AG09309 (cell line): ENCODE measurements at regions not wholly inside any gene's neighbourhood (a gene's known extent, or its start where the extent isn't known, plus 50 kb on each side); places are given as distances from the start of the nearest gene placed in this dataset.

Experiments
- DNase-seq: peaks from one replicate; pipeline ENCODE4 v3.0.0-alpha.2; 2010; ENCODE audit warnings: low read depth
- H3K4me3 ChIP-seq: 2 replicates; pipeline ENCODE4 v1.5.1; 2011; ENCODE audit warnings: mild to moderate bottlenecking, low read depth, low read length, moderate library complexity; ENCODE audit not compliant: control insufficient read depth
- TF ChIP-seq, protein P1 (sequence below): IDR thresholded peaks from 2 replicates; pipeline ENCODE4 v1.5.1; 2011; ENCODE audit warnings: mild to moderate bottlenecking, low read depth, low read length, inconsistent platforms; ENCODE audit not compliant: insufficient read depth, control insufficient read depth; ENCODE audit errors: missing control alignments

DNA sequence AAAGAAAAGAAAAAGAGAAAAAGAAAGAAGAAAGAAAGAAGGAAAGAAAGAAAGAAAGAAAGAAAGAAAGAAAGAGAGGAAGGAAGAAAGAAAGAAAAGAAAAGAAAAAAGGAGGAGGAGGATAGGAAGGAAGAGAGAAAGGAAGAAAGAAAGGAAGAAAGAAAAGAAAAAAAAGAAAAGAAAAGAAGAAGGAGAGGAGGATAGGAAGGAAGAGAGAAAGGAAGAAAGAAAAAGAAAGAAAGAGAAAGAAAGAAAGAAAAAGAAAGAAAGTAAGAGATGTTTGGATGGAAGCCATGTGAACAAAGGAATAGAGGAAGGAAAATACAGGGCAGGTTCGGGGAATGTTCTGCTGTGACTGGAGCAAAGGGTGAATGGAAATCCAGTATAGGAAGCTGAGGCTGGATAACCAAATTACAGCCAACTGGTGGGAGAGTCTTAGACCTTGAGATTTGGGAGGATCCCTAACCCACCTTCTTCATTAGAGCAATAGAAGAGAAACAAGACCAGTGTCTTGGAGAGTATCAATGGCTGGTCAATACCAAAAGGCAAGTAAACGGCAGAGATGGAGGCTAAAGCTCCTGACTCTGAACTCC lies 94.9 kb downstream of the RASSF10 start:
- DNase-seq = no peak
- TF ChIP-seq, protein P1, sequence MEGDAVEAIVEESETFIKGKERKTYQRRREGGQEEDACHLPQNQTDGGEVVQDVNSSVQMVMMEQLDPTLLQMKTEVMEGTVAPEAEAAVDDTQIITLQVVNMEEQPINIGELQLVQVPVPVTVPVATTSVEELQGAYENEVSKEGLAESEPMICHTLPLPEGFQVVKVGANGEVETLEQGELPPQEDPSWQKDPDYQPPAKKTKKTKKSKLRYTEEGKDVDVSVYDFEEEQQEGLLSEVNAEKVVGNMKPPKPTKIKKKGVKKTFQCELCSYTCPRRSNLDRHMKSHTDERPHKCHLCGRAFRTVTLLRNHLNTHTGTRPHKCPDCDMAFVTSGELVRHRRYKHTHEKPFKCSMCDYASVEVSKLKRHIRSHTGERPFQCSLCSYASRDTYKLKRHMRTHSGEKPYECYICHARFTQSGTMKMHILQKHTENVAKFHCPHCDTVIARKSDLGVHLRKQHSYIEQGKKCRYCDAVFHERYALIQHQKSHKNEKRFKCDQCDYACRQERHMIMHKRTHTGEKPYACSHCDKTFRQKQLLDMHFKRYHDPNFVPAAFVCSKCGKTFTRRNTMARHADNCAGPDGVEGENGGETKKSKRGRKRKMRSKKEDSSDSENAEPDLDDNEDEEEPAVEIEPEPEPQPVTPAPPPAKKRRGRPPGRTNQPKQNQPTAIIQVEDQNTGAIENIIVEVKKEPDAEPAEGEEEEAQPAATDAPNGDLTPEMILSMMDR = no peak
- no peak overlapping the region for H3K4me3 ChIP-seq

- DNase-seq = no peak
- no peak overlapping the region for H3K4me3 ChIP-seq
- TF ChIP-seq, protein P1 = no peak
Observed at GRCh38 chr11:13104619-13105236, 95.6 kb downstream of the RASSF10 start.

DNA sequence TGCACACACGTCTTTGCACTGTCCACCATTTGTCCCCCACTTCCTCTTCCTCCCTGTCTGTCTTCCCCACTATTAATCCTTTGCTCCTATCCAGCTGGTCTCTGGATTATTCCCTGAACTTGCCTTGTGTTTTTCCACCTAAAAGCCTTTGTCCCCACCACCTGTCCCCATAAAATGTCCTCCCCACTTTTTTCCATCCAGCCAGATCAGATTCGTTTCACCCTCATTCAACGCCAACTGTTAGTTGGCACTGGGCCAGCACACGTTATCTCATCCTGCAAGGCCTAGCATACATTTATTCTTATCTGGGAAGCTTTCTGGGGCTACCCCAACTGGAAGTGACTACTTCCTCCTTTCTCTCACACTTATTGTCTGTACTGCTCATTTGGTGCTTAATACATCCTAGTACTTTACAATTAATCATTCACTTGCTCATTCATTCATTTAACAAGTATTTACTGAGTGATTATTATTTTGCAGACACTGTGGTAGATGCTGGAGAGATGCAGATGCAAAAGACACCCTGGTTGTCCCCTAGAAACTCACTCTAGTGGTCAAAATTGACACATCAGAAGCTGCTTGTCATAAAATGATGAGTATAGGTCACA lies 96.2 kb downstream of the RASSF10 start:
- TF ChIP-seq, protein P1 = no peak
- no peak overlapping the region for H3K4me3 ChIP-seq
- no peak for DNase-seq

- DNase-seq = no peak
- H3K4me3 ChIP-seq = no peak overlapping the region
- TF ChIP-seq, protein P1 = no peak
Observed at GRCh38 chr11:13107544-13108044, 98.5 kb downstream of the RASSF10 start.

- H3K4me3 ChIP-seq = no peak overlapping the region
- no peak for DNase-seq
- TF ChIP-seq, protein P1 = no peak
Observed at GRCh38 chr11:13108416-13108815, 99.3 kb downstream of the RASSF10 start.

DNA sequence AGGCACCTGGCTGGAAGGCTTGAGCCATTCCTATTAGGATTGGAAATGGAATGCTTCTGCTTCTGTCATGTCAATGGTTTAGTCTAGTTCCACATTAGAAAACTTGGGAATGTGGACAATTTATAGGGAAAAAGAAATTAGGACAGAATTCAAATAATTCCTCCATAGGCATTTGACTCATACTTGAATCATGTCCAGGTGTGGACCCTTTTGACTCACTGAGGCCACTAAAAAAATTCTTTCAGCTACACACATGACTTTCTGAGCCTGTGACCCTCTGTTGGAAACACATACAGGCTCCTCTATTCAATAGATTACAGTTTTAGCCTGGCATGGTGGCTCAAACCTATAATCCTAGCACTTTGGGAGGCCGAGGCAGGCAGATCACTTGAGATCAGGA lies 100.5 kb downstream of the RASSF10 start:
- no peak overlapping the region for H3K4me3 ChIP-seq
- TF ChIP-seq, protein P1 = no peak
- no peak for DNase-seq
